Aorta (tissue), 5 donors: ENCODE measurements at regions not wholly inside any gene's neighbourhood (a gene's known extent, or its start where the extent isn't known, plus 50 kb on each side); places are given as distances from the start of the nearest gene placed in this dataset.
"Not testable (repeated sequence)": the region's sequence is repeated elsewhere in the genome, so short reads cannot be mapped to it uniquely, and the experiment has no call there.

Source experiments
- ATAC-seq: fragments of 200-7000 bp; cut with Tn5 transposase; one replicate; pipeline ENCODE4 v1.9.1; 2022; ENCODE audit warnings: moderate library complexity; ENCODE audit not compliant: low FRiP score
- DNase-seq, 2 donors: peaks; one replicate each; pipeline ENCODE4 v3.0.0-alpha.2; 2020
- H3K27ac ChIP-seq, 2 donors: one replicate each; pipeline ENCODE4 v1.5.1; 2013; ENCODE audit warnings: low read length in 2 of 2, mild to moderate bottlenecking in 2 of 2, moderate library complexity in 2 of 2, control low read depth in 1 of 2, inconsistent platforms in 1 of 2, low read depth in 1 of 2
- H3K27me3 ChIP-seq, 2 donors: one replicate each; pipeline ENCODE4 v1.6.1; 2013; ENCODE audit warnings: control low read depth in 1 of 2, low read length in 1 of 2, mild to moderate bottlenecking in 1 of 2, moderate library complexity in 1 of 2; ENCODE audit not compliant: insufficient read depth in 2 of 2, control insufficient read depth in 1 of 2
- H3K36me3 ChIP-seq, 2 donors: one replicate each; pipeline ENCODE4 v1.6.1; 2013; ENCODE audit warnings: control low read depth in 1 of 2, low read length in 1 of 2, mild to moderate bottlenecking in 1 of 2; ENCODE audit not compliant: insufficient read depth in 2 of 2, control insufficient read depth in 1 of 2
- H3K4me1 ChIP-seq, 2 donors: one replicate each; pipeline ENCODE4 v1.6.1; 2013; ENCODE audit warnings: low read length in 2 of 2, control low read depth in 1 of 2, mild to moderate bottlenecking in 1 of 2, moderate library complexity in 1 of 2; ENCODE audit not compliant: insufficient read depth in 2 of 2, control insufficient read depth in 1 of 2
- H3K4me3 ChIP-seq, 2 donors: one replicate each; pipeline ENCODE4 v1.5.1; 2013; ENCODE audit warnings: low read length in 2 of 2, control low read depth in 1 of 2, mild to moderate bottlenecking in 1 of 2
- H3K9me3 ChIP-seq: one replicate; pipeline ENCODE4 v1.6.1; 2013; ENCODE audit warnings: mild to moderate bottlenecking, low read length; ENCODE audit not compliant: control insufficient read depth
- WGBS, 2 donors: extraction: QIAGEN DNeasy Blood & Tissue Kit; methylation state at CpG; one replicate each; pipeline ENCODE4 v1.1.7; 2013; 5-methylcytosine and 5-hydroxymethylcytosine counted together
- intact Hi-C, 2 donors: fragments of 100-400 bp; cut with DNase I; formaldehyde crosslinking; loops; one replicate each; pipeline versions ENCODE4 v1.14.2 to v1.15.0; 2022
- donor health status: healthy with polysubstance abuse.
- donor health status: Bipolar disorder and iron deficiency.
- donor health status: DM: no; HTN: no; CAD: no.
- donor health status: DM: no; HTN: no; CAD: no.
- donor health status: DM: yes; HTN: yes; CAD: no.

DNA sequence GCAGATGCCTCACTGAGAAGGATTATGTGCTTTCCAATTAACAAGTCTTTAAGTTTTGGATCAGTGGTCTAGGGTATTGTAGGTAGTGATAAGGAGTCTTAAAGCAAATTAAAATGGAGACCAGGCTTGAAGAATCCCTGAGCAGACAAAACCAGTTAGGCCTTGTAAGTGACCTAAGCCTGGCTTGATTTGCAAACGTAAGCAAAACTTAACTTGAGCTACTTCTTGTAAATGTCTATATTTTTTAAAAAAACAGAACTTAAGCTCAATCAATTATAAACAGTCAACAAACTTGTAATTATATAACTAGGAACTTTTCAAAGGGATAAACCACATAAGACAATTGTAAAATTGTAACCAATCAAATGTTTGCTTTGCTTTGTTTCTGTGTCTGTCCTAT is 72.7 kb upstream of the NALF2 start:
- H3K36me3 ChIP-seq: no peaks in the 10 kb centered on the region
- no peak overlapping the region for H3K4me3 ChIP-seq
- intact Hi-C loops: no loop called here
- no peak for ATAC-seq
- no peak for DNase-seq
- 68 to 88% methylated on average over 1 of the region's 1 CpG for WGBS, 2 donors
- H3K27ac ChIP-seq: no peak overlapping the region
- H3K4me1 ChIP-seq: no peaks in the 10 kb centered on the region
- no peaks in the 10 kb centered on the region for H3K9me3 ChIP-seq
- H3K27me3 ChIP-seq: no peaks in the 10 kb centered on the region

DNA sequence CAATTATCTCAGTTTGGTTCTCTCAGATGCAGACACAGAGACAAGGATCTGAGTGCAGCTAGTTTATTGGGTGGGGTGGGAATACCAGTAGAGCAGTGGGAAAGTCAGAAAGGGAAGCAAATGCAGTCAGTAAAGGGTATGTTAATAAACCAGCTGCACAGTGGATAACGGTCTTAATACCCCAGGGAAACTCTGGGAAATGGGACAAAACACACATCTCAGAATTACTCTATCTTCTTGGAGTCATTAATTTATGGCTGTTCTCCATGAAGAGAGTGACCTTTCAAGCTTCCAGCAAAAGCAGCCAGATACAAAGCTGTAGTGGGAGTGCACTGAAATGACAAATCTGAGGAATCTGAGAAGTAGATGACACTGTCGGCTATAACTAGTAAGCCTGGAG is 73.3 kb upstream of the NALF2 start:
- Histone ChIP-seq H3K36me3 (no peaks in the 10 kb centered on the region), H3K9me3 (no peaks in the 10 kb centered on the region), H3K27ac (no peak overlapping the region), H3K4me3 (no peak overlapping the region), H3K4me1 (no peaks in the 10 kb centered on the region), H3K27me3 (no peaks in the 10 kb centered on the region)
- 11 to 28% methylated on average over 2 of the region's 2 CpGs for WGBS, 2 donors
- intact Hi-C loops: no loop called here
- ATAC-seq (peak; percentile 50), DNase-seq (no peak)

- no peak overlapping the region for H3K27ac ChIP-seq
- 44 to 53% methylated on average over 6 of the region's 6 CpGs for WGBS, 2 donors
- no peak overlapping the region for H3K4me3 ChIP-seq
- DNase-seq: no peak
- H3K4me1 ChIP-seq: no peaks in the 10 kb centered on the region
- intact Hi-C loops: no loop called here
- H3K9me3 ChIP-seq: no peaks in the 10 kb centered on the region
- no peaks in the 10 kb centered on the region for H3K36me3 ChIP-seq
- ATAC-seq: no peak
- no peaks in the 10 kb centered on the region for H3K27me3 ChIP-seq
Observed at GRCh38 chrX:69429339-69430015, 74.6 kb upstream of the NALF2 start.

GRCh38 chrX:69428216-69428615 is 75.9 kb upstream of the NALF2 start:
- Histone ChIP-seq H3K4me3 (no peak overlapping the region), H3K27ac (no peak overlapping the region), H3K4me1 (no peaks in the 10 kb centered on the region), H3K9me3 (no peaks in the 10 kb centered on the region), H3K27me3 (no peaks in the 10 kb centered on the region), H3K36me3 (no peaks in the 10 kb centered on the region)
- intact Hi-C loops: no loop called here
- no peak for ATAC-seq
- DNase-seq: no peak
- WGBS, 2 donors: 36 to 66% methylated on average over 2 of the region's 2 CpGs

DNA sequence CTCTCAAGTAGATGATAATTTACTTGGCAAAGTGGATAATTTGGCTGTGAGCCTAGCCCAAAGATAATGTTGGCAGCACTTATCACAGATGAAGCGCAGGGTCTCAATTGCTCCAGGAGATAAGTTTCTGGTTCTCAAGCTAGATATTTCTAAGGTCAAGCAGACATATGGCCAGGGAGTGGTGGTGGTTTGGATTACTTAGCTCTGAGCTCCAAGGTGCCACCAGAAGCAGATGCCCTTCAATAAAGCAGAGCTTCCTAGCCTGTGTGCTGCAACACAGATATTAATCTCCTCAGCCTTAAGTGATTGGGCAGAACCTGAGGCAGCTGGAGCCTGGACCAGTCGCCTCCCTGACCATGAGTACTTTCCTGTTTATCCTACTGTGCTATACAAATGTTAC is 79.2 kb upstream of the NALF2 start:
- H3K4me1 ChIP-seq: no peaks in the 10 kb centered on the region
- ATAC-seq: no peak
- no peak for DNase-seq
- WGBS, 2 donors: 58 to 67% methylated on average over 2 of the region's 2 CpGs
- H3K4me3 ChIP-seq: no peak overlapping the region
- no peak overlapping the region for H3K27ac ChIP-seq
- intact Hi-C loops: no loop called here
- no peaks in the 10 kb centered on the region for H3K36me3 ChIP-seq
- H3K27me3 ChIP-seq: no peaks in the 10 kb centered on the region
- H3K9me3 ChIP-seq: no peaks in the 10 kb centered on the region

GRCh38 chrX:69424161-69424560 is 80.0 kb upstream of the NALF2 start:
- no peak for ATAC-seq
- Histone ChIP-seq H3K4me1 (no peaks in the 10 kb centered on the region), H3K27me3 (no peaks in the 10 kb centered on the region), H3K9me3 (no peaks in the 10 kb centered on the region), H3K4me3 (no peak overlapping the region), H3K27ac (no peak overlapping the region), H3K36me3 (no peaks in the 10 kb centered on the region)
- intact Hi-C loops: no loop called here
- no peak for DNase-seq

DNA sequence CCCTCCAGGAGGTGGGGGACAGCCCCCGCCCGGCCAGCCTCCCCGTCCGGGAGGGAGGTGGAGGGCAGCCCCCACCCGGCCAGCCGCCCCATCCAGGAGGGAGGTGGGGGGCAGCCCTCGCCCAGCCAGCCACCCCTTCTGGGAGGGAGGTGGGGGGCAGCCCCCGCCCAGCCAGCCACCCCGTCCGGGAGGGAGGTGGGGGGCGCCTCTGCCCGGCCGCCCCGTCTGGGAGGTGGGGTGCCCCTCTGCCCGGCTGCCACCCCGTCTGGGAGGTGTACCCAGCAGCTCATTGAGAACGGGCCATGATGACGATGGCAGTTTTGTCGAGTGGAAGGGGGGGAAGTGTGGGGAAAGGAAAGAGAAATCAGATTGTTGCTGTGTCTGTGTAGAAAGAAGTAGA is 81.9 kb upstream of the NALF2 start:
- H3K27ac ChIP-seq, intact Hi-C loops, H3K4me3 ChIP-seq: not testable (repeated sequence)

DNA sequence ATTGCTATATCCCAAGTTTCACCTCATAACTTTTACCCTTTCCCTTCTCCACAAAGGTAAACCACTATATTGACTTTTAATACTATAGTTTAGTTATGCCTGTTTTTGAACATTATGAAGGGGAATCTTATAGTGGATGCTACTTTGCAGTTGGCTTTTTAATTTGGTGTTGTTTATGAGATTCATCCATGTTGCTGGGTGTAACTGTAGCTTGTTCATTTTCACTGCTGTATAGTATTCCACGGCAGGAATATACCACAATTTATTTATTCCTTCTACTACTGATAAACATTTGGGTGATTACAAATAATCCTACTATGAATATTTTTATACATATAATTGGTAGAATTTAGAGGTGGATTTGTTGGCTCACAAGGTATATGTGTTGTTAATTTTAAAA is 88.4 kb upstream of the NALF2 start:
- Histone ChIP-seq H3K27ac (no peak overlapping the region), H3K9me3 (no peaks in the 10 kb centered on the region), H3K27me3 (peaks cover 0 to 4% of the 10 kb centered on the region in 2 donors), H3K4me1 (no peaks in the 10 kb centered on the region), H3K36me3 (no peaks in the 10 kb centered on the region), H3K4me3 (no peak overlapping the region)
- WGBS, 2 donors: 98% methylated on average over 1 of the region's 1 CpG
- DNase-seq (no peak), ATAC-seq (no peak)
- intact Hi-C loops: no loop called here

More for the DNA sequence above, 81.9 kb upstream of the NALF2 start:
- H3K27me3 ChIP-seq, ATAC-seq, H3K4me1 ChIP-seq, H3K36me3 ChIP-seq, DNase-seq, H3K9me3 ChIP-seq: not testable (repeated sequence)
- WGBS, 2 donors: 91 to 92% methylated on average over 9 to 17 of the region's 19 CpGs

DNA sequence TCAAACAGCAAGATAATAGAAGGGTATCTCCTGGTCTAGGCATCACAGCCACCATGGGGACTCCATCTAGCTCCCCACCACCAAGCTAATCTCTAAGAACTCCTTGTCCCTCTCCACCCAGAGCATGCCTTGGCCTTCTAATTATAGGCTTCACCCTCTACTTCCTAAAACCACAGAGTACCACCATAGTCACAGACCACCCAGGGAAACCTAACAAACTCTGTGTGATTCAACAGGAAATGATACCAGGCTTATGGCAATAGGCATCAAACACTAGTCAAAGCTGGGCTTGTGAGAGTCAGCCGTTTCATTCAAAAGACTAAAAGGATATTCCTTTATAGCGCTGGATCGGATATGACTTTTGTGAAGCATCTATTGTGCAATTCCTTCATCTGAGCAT is 91.5 kb upstream of the NALF2 start:
- Histone ChIP-seq H3K9me3 (no peaks in the 10 kb centered on the region), H3K4me3 (no peak overlapping the region), H3K4me1 (no peaks in the 10 kb centered on the region), H3K27ac (no peak overlapping the region), H3K36me3 (no peaks in the 10 kb centered on the region), H3K27me3 (peaks cover 0 to 4% of the 10 kb centered on the region in 2 donors)
- intact Hi-C loops: no loop called here
- ATAC-seq (no peak), DNase-seq (no peak)
- WGBS, 2 donors: 80 to 90% methylated on average over 3 of the region's 3 CpGs
